Stimulated activated CD4-positive, alpha-beta T cell treated with anti-CD3 and anti-CD28 coated beads, Interleukin-15, amount 100 ng/mL, for 48 hours (primary cell): ENCODE measurements at regions not wholly inside any gene's neighbourhood (a gene's known extent, or its start where the extent isn't known, plus 50 kb on each side); places are given as distances from the start of the nearest gene placed in this dataset.
"Not testable (repeated sequence)": the region's sequence is repeated elsewhere in the genome, so short reads cannot be mapped to it uniquely, and the experiment has no call there.

Experiments
- DNase-seq, 2 donors: peaks; one replicate each; pipeline ENCODE4 v3.0.0-alpha.2; 2020; ENCODE audit warnings: low read depth in 2 of 2

DNA sequence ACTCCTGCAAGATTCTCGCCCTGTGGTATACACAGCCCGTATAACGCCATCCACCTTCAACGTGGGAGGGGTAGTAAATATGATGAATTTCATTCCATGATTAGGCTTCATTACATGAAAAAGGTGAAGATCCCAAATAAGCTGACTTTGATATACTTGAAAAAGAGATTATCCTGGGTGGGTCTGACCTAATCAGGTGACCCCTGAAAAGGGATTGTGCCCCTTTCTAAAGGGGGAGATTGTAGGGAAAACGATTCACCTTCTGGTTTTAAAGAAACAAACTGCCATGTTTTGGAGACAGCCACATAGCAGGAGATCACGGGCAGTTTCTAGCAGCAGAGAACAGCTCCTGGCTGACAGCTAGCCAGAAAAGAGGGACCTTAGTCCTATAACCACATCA, 155.1 kb upstream of the SMLR1 start:
- no peak for DNase-seq

DNA sequence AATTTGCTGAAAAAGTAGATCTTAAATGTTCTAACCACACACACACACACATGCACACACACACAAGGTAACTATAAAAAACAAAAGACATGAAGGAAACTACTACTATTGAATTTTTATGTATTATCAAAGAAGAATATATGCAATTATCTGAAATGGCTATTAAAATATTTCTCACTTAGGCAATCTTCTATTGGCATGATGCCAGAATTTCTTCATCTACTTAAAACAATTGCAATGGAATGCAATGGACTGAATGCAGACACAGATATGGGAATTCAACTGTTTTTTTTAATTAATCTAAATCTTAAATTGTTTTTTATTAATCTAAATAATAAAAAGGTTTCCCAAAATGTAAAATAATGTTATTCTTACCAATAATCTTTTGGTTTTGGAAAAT, 152.6 kb upstream of the SMLR1 start:
- DNase-seq: no peak

DNA sequence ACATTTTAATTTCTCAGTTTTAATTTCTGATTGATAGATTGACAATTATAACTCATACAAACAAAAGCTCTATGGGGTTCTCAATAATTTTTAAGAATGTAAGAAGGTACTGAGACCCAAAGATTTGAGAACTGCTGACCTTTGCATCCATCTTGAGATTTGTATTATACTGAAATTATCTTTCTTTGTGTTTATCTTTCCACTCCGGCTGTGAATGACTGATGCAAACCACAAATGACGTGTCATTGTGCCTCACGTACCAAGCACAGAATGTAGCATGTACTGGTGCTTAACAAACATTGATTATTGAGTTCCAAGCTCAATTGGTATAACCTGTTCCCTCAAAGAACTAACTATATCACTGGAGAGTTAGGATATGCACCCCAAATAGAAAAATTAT, 152.1 kb upstream of the SMLR1 start:
- DNase-seq: no peak

GRCh38 chr6:130676077-130676772, 151.0 kb upstream of the SMLR1 start:
- no peak for DNase-seq

DNA sequence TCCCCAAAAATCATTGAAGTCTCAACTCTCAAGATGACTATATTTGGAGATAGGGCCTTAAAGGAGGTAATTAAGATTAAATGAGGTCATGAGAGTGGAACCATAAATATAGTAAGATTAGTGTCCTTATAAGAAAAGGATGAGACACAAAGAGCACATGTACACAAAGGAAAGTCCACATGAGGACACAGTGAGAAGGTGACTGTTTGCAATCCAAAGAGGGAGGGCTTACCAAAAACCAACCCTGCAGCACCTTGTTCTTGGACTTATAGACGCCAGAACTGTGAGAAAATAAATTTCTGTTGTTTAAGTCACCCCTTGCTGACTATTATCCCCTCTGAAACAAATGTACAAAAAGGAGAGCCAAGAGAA, 150.4 kb upstream of the SMLR1 start:
- DNase-seq: no peak

DNA sequence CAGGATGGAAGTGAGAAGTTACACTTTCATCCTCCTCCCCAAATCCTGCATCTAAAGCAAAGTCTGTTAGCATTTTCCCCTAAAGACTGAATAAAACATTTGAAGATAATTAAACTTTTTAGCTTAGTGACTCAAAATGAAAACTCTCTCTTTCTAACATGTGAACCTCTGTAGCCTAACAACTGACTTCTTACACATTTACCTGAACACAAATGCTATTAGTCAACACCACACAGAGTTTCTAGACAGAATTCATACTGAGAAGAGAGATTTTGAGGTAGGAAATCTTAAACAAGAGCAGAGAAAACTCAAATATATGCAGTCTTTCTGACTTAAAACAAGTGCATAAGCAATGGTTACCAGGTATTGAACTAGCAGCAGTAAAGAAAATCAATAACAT, 149.9 kb upstream of the SMLR1 start:
- DNase-seq: no peak

GRCh38 chr6:130677766-130678165, 149.4 kb upstream of the SMLR1 start:
- no peak for DNase-seq

DNA sequence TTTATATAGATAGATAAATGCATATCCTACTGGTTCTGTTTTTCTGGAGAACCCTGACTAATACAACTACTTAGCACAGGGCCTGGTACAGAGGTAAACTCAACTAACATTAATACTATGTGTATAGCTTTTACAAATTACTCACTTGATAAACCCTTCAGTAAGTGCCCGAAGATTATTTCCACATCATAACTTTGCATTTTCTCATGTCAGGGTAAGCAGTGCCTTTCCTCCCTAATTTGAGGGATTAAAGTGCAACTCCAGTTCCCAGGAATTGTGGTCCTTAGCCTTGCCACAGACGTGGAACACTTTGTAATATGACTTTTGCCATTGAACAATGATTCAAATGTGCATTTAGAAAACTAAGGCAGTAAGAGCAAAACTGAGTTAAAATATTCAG, 147.5 kb upstream of the SMLR1 start:
- no peak for DNase-seq

GRCh38 chr6:130680116-130680515, 147.1 kb upstream of the SMLR1 start:
- DNase-seq: no peak

GRCh38 chr6:130681028-130681427, 146.2 kb upstream of the SMLR1 start:
- no peak for DNase-seq

DNA sequence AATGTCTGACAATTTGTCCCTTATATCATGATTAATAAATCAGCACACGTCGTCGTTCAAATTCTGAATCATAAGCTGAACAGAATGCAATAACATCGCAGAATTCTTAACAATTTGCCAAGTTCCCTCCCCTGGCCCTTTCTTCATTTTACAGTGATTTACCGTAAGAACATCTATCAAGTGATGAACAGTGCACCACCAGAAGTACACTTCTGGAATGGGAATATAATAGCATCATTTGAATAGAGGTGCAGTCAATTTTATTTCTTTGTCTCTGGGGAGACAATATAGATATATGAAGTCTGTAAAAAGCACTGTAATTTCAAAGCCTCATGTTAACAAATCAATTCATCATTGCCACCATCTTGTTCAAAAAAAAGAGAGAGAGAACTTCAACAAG, 145.1 kb upstream of the SMLR1 start:
- no peak for DNase-seq

GRCh38 chr6:130683761-130684517, 143.3 kb upstream of the SMLR1 start:
- DNase-seq: no peak

GRCh38 chr6:130692659-130693058, 134.5 kb upstream of the SMLR1 start:
- DNase-seq: no peak

GRCh38 chr6:130693944-130694343, 133.3 kb upstream of the SMLR1 start:
- DNase-seq: no peak

DNA sequence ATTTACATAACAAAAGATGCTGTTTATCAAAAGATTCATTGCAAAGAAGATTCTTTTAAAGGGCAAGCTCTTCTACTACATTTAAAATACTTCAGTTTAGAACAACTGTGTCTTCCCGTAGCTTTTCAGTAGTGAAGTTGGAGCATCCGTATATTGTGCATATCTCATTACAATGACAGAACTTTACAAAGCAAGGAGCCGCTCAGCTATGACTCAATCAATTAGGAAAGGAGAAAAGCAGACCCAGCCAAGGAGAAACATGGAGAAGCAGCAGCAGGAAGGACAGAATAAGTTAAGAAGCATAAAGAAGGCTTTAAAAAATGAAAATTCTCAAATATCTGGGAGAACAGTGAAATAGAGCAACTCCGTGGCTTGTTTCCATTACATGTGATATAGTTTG, 132.6 kb upstream of the SMLR1 start:
- DNase-seq: no peak

- no peak for DNase-seq
Measured at GRCh38 chr6:130696806-130697205, 130.4 kb upstream of the SMLR1 start.

DNA sequence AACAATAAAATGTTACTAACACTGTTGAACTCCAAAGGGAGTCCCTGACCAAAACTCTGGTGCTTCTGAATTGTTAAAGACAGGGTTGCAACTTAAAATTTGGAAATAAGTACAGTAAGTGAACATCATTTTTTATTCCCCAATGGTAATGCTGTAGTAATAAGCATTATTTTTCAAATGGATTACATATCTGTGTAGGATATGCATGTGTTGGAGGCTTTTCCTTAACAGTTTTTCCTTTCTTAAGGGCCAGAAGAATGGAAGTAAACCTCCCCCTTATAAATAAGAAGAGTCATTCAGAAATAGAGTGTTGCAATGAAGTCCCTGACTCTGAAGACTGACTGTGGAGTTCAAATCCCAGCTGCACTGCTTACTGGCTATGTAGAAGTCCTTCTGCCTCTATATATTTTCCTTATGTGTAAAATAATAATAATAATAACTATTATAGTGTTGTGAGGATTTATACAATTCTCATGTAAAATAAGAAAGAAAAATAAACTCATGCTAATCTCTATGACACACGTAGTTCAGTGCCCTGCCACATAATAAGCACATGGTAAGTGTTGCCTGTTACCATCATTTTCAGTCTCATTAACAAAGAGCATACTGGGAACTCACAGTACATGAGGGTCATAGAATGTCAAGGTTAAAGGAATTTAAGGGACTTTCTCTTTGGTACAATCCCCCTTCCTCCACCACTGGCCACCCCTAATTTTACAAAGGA, 129.8 kb upstream of the SMLR1 start:
- no peak for DNase-seq

- DNase-seq: peak; percentile 31 to 52
Measured at GRCh38 chr6:130697995-130698535, 129.1 kb upstream of the SMLR1 start.

GRCh38 chr6:130699742-130700141, 127.5 kb upstream of the SMLR1 start:
- no peak for DNase-seq

- no peak for DNase-seq
Measured at GRCh38 chr6:130700397-130700796, 126.8 kb upstream of the SMLR1 start.

- no peak for DNase-seq
Measured at GRCh38 chr6:130708338-130708737, 118.9 kb upstream of the SMLR1 start.

GRCh38 chr6:130711641-130712040, 115.6 kb upstream of the SMLR1 start:
- not testable (repeated sequence) for DNase-seq

DNA sequence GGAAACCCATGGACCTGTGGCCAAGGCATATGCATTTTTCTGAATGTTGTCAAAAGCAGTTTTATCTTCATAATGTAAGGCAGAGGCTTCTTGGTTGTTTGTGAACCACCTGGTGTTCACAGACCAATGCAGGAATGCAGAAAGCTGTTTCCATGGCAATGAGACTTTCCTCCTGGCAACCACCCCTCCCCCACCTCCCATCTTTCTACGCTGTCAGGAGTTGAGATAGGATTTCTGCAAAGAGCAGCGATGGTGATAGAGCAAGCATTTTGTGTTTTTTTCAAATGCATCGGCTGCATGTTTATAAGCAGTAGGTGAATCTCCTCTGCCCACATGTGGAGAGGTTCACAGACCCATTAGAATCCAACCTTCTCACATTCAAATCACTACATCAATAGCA, 114.1 kb upstream of the SMLR1 start:
- DNase-seq: no peak
